Fibroblast of lung (primary cell): ENCODE measurements at regions not wholly inside any gene's neighbourhood (a gene's known extent, or its start where the extent isn't known, plus 50 kb on each side); places are given as distances from the start of the nearest gene placed in this dataset.

Source experiments
- DNase-seq, 2 donors: peaks; one replicate each; pipeline versions ENCODE4 v3.0.0 to v3.0.0-alpha.2; 2010; ENCODE audit warnings: low read depth in 2 of 2
- H2AFZ ChIP-seq: 2 replicates; pipeline ENCODE4 v1.5.1; 2012; ENCODE audit warnings: low read length, control low read depth, inconsistent platforms
- H3K27ac ChIP-seq: 2 replicates; pipeline ENCODE4 v1.5.1; 2011; ENCODE audit warnings: low read length, control low read depth; ENCODE audit not compliant: insufficient read depth
- H3K27me3 ChIP-seq: 2 replicates; pipeline ENCODE4 v1.5.1; 2011; ENCODE audit warnings: mild to moderate bottlenecking, low read length; ENCODE audit not compliant: control insufficient read depth, insufficient read depth
- H3K36me3 ChIP-seq: 2 replicates; pipeline ENCODE4 v1.5.1; 2011; ENCODE audit warnings: low read length; ENCODE audit not compliant: control insufficient read depth, insufficient read depth
- H3K4me1 ChIP-seq: 2 replicates; pipeline ENCODE4 v1.5.1; 2011; ENCODE audit warnings: low read length; ENCODE audit not compliant: control insufficient read depth, insufficient read depth; ENCODE audit errors: extremely low read depth
- H3K4me2 ChIP-seq: 2 replicates; pipeline ENCODE4 v1.5.1; 2011; ENCODE audit warnings: low read length, control low read depth; ENCODE audit not compliant: insufficient read depth; ENCODE audit errors: extremely low read depth
- H3K4me3 ChIP-seq, 4 experiments: fragments of 200-600 bp in 1 of 4; sonication (generic) in 1 of 4; replicated peaks in 1 of 4; 2 replicates each; pipeline ENCODE4 v1.5.1; 2011 to 2016; ENCODE audit warnings: low read length in 4 of 4, low read depth in 3 of 4, mild to moderate bottlenecking in 3 of 4, control low read depth in 2 of 4, inconsistent platforms in 1 of 4, mixed read lengths in 1 of 4; ENCODE audit not compliant: insufficient read depth in 1 of 4; ENCODE audit errors: control extremely low read depth in 1 of 4
- H3K79me2 ChIP-seq: 2 replicates; pipeline ENCODE4 v1.5.1; 2012; ENCODE audit warnings: mild to moderate bottlenecking, low read length, inconsistent platforms; ENCODE audit not compliant: control insufficient read depth, insufficient read depth
- H3K9ac ChIP-seq: 2 replicates; pipeline ENCODE4 v1.5.1; 2011; ENCODE audit warnings: mild to moderate bottlenecking, low read length, control low read depth; ENCODE audit not compliant: insufficient read depth
- H3K9me3 ChIP-seq: 2 replicates; pipeline ENCODE4 v1.5.1; 2012; ENCODE audit warnings: low read depth, low read length; ENCODE audit not compliant: control insufficient read depth, insufficient read depth
- H4K20me1 ChIP-seq: 2 replicates; pipeline ENCODE4 v1.5.1; 2011; ENCODE audit warnings: low read length; ENCODE audit not compliant: control insufficient read depth, insufficient read depth; ENCODE audit errors: extremely low read depth
- CTCF ChIP-seq, 2 donors: IDR thresholded peaks in 1 of 2; conservative IDR thresholded peaks in 1 of 2; 1 replicate in 1 of 2; 2 replicates in 1 of 2; pipeline ENCODE4 v1.5.1; 2011 to 2012; ENCODE audit warnings: low read length in 2 of 2, control low read depth in 1 of 2, inconsistent platforms in 1 of 2, low read depth in 1 of 2, mild to moderate bottlenecking in 1 of 2
- EZH2 ChIP-seq: IDR thresholded peaks from 2 replicates; pipeline ENCODE4 v1.5.1; 2012; ENCODE audit warnings: low read length, control low read depth, mild to moderate bottlenecking; ENCODE audit errors: missing control alignments

DNA sequence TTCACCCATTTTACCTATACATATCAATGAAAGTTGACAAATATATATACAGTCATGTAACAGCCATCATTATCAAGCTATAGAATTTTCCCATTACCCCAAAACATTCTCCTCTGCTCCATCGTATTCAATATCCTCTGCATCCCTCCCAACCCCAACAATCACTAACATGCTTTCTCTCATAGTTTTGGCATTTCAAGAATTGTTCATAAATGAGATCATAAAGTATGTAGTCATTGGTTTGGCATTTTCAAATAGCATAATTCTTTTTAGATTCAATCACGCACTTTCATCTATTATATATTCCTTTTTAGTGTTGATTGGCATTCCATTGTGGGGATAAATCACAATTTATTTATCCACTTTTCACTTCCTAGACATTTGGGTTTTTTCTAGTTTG lies 866.0 kb upstream of the TMEM132C start:
- Histone ChIP-seq H4K20me1 (no peaks in the 10 kb centered on the region), H3K9me3 (no peaks in the 10 kb centered on the region), H3K4me2 (no peak overlapping the region), H3K79me2 (no peaks in the 10 kb centered on the region), H3K27me3 (no peaks in the 10 kb centered on the region), H3K4me1 (peaks cover 2% of the 10 kb centered on the region), H3K4me3 (no peak overlapping the region), H3K36me3 (no peaks in the 10 kb centered on the region), H3K27ac (no peak overlapping the region), H2AFZ (no peak overlapping the region), H3K9ac (no peak overlapping the region)
- no peak for TF ChIP-seq EZH2
- no peak for TF ChIP-seq CTCF (conservative IDR thresholded peaks at IDR 0.05 in 1 of 2, IDR thresholded peaks at IDR 0.05 in 1 of 2; ENCODE audit: low read depth in 1 of 2, low read length in 2 of 2)
- DNase-seq, result peak; percentile 5 to 75

- peak overlapping the region; percentile 16 for H3K27ac ChIP-seq
- no peaks in the 10 kb centered on the region for H3K27me3 ChIP-seq
- H3K9me3 ChIP-seq, result no peaks in the 10 kb centered on the region
- no peaks in the 10 kb centered on the region for H3K79me2 ChIP-seq
- no peaks in the 10 kb centered on the region for H3K36me3 ChIP-seq
- no peak for TF ChIP-seq EZH2
- TF ChIP-seq CTCF (conservative IDR thresholded peaks at IDR 0.05 in 1 of 2, IDR thresholded peaks at IDR 0.05 in 1 of 2; ENCODE audit: low read depth in 1 of 2, low read length in 2 of 2), result no peak
- H3K4me3 ChIP-seq, result no peak overlapping the region
- no peak overlapping the region for H3K4me2 ChIP-seq
- peaks cover 2% of the 10 kb centered on the region for H3K4me1 ChIP-seq
- no peak overlapping the region for H3K9ac ChIP-seq
- DNase-seq, result no peak
- H2AFZ ChIP-seq, result no peak overlapping the region
- no peaks in the 10 kb centered on the region for H4K20me1 ChIP-seq
Observed at GRCh38 chr12:127401536-127401935, 865.4 kb upstream of the TMEM132C start.

- Histone ChIP-seq H3K9ac (no peak overlapping the region), H3K9me3 (no peaks in the 10 kb centered on the region), H2AFZ (no peak overlapping the region), H3K27ac (no peak overlapping the region), H3K79me2 (no peaks in the 10 kb centered on the region), H4K20me1 (no peaks in the 10 kb centered on the region), H3K36me3 (no peaks in the 10 kb centered on the region), H3K27me3 (no peaks in the 10 kb centered on the region), H3K4me2 (no peak overlapping the region), H3K4me3 (no peak overlapping the region), H3K4me1 (no peaks in the 10 kb centered on the region)
- TF ChIP-seq EZH2, result no peak
- TF ChIP-seq CTCF (conservative IDR thresholded peaks at IDR 0.05 in 1 of 2, IDR thresholded peaks at IDR 0.05 in 1 of 2; ENCODE audit: low read depth in 1 of 2, low read length in 2 of 2), result no peak
- no peak for DNase-seq
Observed at GRCh38 chr12:127411166-127411915, 855.6 kb upstream of the TMEM132C start.
